ENCODE measurements at regions not wholly inside any gene's neighbourhood (a gene's known extent, or its start where the extent isn't known, plus 50 kb on each side); places are given as distances from the start of the nearest gene placed in this dataset.

DNA sequence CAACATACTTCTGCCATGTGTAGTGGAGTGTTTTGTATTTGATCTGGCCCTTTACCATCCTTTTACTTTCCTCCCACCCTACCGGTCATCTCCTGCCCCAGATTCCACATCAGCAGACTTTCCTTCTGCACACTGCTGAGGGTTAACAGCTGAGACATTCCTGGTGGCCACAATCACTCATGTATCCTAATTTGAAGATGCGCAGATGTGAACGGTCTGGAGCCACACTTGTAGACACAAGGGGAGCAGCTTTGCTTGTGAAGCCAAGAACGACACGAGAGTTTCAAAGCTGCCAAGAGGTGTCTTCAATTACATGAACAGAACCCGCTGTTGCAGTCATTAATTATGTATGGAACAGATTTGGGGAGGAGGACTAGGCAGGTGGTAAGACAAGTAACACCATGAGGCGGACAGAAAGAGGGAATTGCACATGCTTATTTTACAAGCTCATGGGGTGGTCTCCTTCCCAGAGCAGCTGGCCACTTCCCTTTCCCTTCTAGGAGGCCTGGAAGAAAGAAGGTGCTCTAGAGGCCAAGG is 260.7 kb upstream of the KLHL29 start:
- TF ChIP-seq, protein P1, sequence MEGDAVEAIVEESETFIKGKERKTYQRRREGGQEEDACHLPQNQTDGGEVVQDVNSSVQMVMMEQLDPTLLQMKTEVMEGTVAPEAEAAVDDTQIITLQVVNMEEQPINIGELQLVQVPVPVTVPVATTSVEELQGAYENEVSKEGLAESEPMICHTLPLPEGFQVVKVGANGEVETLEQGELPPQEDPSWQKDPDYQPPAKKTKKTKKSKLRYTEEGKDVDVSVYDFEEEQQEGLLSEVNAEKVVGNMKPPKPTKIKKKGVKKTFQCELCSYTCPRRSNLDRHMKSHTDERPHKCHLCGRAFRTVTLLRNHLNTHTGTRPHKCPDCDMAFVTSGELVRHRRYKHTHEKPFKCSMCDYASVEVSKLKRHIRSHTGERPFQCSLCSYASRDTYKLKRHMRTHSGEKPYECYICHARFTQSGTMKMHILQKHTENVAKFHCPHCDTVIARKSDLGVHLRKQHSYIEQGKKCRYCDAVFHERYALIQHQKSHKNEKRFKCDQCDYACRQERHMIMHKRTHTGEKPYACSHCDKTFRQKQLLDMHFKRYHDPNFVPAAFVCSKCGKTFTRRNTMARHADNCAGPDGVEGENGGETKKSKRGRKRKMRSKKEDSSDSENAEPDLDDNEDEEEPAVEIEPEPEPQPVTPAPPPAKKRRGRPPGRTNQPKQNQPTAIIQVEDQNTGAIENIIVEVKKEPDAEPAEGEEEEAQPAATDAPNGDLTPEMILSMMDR (conservative IDR thresholded peaks at IDR 0.05 in 1 of 2, IDR thresholded peaks at IDR 0.05 in 1 of 2; ENCODE audit: low read depth in 1 of 2, low read length in 2 of 2), result no peak
- no peak for TF ChIP-seq EZH2 (IDR thresholded peaks at IDR 0.05; ENCODE audit: low read length, missing control alignments)
